ENCODE measurements at regions not wholly inside any gene's neighbourhood (a gene's known extent, or its start where the extent isn't known, plus 50 kb on each side); places are given as distances from the start of the nearest gene placed in this dataset.

- TF ChIP-seq CTCF (conservative IDR thresholded peaks at IDR 0.05): no peak
- Histone ChIP-seq H3K27ac (ENCODE audit: insufficient read length, low read depth, low read length) (no peak overlapping the region), H3K23me2 (ENCODE audit: insufficient read length, low read depth, low read length, poor library complexity, severe bottlenecking) (no peaks in the 10 kb centered on the region), H3T11ph (ENCODE audit: low read length) (no peak overlapping the region), H2AK5ac (ENCODE audit: insufficient read length, low read length) (no peak overlapping the region), H3K79me2 (ENCODE audit: insufficient read depth, low read length) (no peaks in the 10 kb centered on the region), H3K56ac (ENCODE audit: insufficient read length, low read depth, low read length) (no peak overlapping the region), H3K4ac (ENCODE audit: low read depth, low read length) (no peak overlapping the region), H3K14ac (ENCODE audit: insufficient read depth, low read length) (no peak overlapping the region), H3K4me1 (ENCODE audit: insufficient read depth, low read length) (no peaks in the 10 kb centered on the region), H3K23ac (ENCODE audit: insufficient read length, low read depth, low read length) (no peak overlapping the region), H4K91ac (ENCODE audit: insufficient read length, low read depth, low read length) (no peak overlapping the region), H4K20me1 (ENCODE audit: control insufficient read depth, insufficient read depth, insufficient read length) (no peaks in the 10 kb centered on the region), H3K27me3 (ENCODE audit: insufficient read depth, low read length) (no peaks in the 10 kb centered on the region), H2AFZ (ENCODE audit: low read length) (no peak overlapping the region), H3K9me3 (ENCODE audit: control insufficient read depth, low read depth, low read length) (no peaks in the 10 kb centered on the region), H2BK15ac (ENCODE audit: low read depth, low read length) (no peak overlapping the region), H2BK120ac (ENCODE audit: low read depth, low read length, poor library complexity, severe bottlenecking) (no peak overlapping the region), H3K79me1 (ENCODE audit: insufficient read depth, low read depth, low read length, poor library complexity, severe bottlenecking) (no peaks in the 10 kb centered on the region), H4K8ac (replicated peaks; ENCODE audit: insufficient read length, low read depth, low read length) (no peak overlapping the region), H2BK20ac (ENCODE audit: low read depth, low read length, poor library complexity, severe bottlenecking) (no peak overlapping the region), H2BK5ac (ENCODE audit: insufficient read length, low read length) (no peak overlapping the region), H3K9ac (ENCODE audit: extremely low read depth, insufficient read length, low read length) (no peak overlapping the region), H3K18ac (ENCODE audit: insufficient read length, low read depth, low read length) (no peak overlapping the region), H4K5ac (ENCODE audit: insufficient read length, low read depth, low read length) (no peak overlapping the region), H3K4me2 (ENCODE audit: insufficient read depth, insufficient read length, low read length) (no peak overlapping the region), H2BK12ac (ENCODE audit: insufficient read length, low read depth, low read length) (no peak overlapping the region)
- no peaks in the 10 kb centered on the region; a peak in 1 of 7 replicates for H3K36me3 Mint-ChIP-seq (ENCODE audit: insufficient read depth in 1 of 3, low read depth in 3 of 3)
- H3K27ac Mint-ChIP-seq: no peak overlapping the region
- H3K9me3 Mint-ChIP-seq: no peaks in the 10 kb centered on the region
- DNase-seq: no peak
- H3K27me3 Mint-ChIP-seq (ENCODE audit: low read depth): no peaks in the 10 kb centered on the region
- H3K4me3 Mint-ChIP-seq: no peak overlapping the region
- no CpG with 5 or more reads among the region's 5 CpGs for WGBS (ENCODE audit: extremely low coverage, insufficient read length, low lambda C conversion rate)
- H3K4me1 Mint-ChIP-seq: peaks cover 2 to 5% of the 10 kb centered on the region in 2 experiments; a peak in 1 of 4 replicates
Measured at GRCh38 chr6:14423330-14423729, 305.8 kb downstream of the CD83 start.
